ENCODE measurements at regions not wholly inside any gene's neighbourhood (a gene's known extent, or its start where the extent isn't known, plus 50 kb on each side); places are given as distances from the start of the nearest gene placed in this dataset.

- no peak for DNase-seq
These were observed 415.7 kb downstream of the PTPRU start for GRCh38 chr1:29651684-29652665.

DNA sequence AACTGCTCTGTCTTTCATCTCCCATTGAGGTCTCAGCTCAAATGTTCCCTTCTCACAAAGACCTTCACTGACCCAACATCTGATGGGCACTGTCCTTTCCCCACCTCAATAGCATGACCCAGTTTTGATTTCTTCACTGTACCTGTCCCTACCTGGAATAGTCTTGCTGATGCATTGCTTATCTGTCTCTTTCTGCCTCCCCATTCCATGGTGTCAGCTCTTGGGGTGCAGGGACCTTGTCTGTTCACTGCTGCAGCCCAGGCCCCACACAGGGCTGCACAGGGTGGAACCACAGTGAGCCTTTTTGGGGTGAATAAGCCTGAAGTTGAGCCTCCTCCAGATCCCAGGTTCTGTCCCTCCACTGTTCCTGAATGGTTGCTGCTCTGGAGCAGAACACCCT, 414.9 kb downstream of the PTPRU start:
- no peak for DNase-seq

- no peak for DNase-seq
These were observed 414.2 kb downstream of the PTPRU start for GRCh38 chr1:29650476-29650875.

DNA sequence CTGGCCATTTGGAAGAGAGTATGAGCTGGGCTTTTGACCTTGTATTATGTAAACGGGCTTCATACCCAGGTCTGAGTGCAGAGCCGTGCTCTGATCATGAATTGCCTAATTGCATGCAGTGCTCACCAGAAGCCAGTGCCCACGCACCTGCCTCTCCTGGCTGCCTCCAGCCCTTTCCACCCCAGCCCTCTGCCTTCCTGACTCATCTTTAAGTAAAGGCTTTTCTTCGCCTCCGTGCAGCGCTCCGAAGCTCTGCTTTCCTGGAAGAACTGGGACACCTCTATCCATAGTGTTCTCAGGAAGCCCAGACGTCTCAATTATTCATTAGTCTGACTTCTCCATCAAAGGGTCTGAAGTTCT, 413.7 kb downstream of the PTPRU start:
- no peak for DNase-seq

DNA sequence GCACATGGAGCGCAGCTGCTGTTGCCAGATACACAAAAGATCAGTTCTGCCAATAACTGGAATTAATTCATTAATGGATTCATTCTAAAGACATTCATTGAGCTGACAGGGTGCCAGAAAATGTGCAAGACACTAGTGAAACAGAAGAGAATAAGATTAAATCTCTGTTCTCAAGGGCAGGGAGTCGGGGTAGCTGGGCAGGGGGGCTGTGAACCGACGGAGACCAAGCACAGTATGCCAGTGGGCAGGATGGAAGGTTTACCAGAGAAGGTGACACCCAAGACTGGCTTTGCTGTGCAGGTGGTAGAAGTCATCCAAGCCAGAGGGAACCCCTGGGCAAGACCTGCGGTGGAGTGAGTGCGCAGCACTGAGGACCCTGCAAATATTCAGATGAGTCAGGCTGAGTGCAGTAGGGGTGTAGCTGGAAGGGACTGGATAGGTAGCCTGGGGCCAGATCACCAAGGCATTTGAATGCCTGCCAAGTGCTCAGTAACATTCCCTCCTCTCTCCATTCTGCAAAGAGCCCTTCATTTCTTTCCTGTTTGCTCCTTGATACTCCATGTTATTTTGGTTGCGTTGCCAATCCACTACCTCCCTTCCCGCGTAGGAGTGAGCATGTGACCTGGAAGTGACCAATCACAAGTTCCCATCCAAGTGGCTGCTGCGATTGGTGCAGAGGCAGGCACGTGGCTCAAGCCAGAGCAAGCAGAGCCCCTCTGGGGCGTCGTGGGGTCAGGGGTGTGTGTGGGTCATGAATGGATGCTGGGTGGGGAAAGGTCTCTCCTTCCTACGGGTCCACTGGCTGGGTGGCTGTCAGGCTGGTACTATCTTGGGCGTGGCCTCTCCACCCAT, 413.1 kb downstream of the PTPRU start:
- DNase-seq, result no peak

DNA sequence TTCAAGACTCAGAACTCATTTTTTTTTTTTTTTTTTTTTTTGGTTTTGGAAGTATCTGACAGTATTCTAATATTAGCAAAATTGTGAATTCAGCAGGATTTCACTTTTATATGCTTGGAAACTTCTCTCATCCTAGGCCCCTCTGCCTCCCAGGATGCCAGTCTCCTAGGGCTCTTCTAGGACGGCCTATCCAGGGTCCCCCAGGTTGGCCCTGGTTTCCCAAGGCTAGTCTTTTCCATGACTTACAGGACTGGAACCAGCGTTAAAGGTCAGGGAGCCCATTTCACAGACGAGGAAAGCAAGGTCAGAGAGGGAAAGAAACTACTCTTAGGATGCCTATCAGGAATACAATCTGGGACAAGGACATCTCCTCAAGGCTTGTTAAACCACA, 412.5 kb downstream of the PTPRU start:
- DNase-seq, result no peak

DNA sequence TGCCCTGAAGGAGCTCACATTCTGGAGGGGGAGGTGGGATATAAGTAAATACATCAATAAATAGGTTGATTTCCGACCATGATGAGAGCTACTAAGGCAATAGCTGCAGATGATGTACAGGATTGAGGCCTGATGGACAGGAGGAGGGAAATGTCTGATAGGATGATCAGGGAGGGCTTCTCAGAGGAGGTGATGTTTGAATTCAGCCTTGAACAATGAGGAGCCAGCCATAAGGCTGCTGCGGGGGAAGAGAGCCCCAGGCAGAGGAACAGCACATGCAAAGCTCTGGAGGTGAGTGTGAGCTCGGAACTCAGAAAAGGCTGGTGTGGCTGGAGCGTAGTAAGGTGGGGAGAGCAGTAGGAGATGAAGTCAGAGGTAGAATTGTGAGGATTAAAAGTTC, 411.7 kb downstream of the PTPRU start:
- no peak for DNase-seq

GRCh38 chr1:29647581-29647980, 411.3 kb downstream of the PTPRU start:
- DNase-seq, result no peak

DNA sequence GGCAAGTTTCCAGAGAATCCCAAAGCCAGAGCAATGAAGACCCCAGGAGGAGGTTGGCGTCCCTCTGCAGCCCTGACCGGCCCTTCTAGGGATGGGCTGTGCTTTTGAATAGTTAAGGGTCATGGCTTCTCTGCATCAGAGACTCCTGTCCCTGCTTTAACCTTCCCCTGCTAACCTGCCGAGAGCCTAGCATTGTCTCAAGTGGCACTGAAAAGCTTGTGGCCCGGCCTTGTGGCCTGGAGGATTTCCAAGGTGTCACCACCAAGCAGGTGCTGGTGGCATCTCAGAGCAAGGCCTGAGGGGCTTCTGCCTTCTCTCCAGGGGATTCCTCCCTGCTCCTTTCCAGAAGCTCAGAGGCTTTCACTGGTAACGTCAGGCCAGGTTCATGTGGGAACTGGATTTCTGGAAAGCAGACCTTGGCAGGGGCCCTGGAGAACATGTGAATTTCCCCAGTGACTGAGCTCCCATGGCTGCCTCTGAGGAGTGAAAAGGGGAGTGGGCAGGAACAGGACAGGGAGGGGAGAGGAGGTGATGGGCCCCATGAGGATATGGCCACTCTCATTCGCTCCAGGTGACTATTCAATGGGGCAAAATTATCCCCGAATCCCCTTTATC, 409.9 kb downstream of the PTPRU start:
- DNase-seq, result no peak

DNA sequence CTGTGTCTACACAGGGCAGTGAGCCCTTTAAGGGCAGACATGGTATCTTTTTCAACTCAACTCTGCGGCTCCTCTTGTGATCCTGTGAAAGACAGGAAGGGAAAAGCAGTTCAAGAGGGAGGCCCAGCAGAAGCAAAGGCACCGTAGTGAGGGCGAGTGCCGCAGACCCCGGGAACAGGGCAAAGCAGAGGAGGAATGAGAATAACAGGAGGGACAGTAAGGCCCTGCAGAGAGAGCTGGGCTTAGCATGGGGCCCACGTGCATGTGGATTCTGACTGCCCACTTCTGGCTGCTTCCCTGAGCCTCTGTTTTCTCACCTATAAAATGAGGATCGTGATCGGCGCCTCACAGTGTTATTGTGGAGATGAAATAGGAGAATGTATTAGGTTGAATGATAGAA, 409.3 kb downstream of the PTPRU start:
- DNase-seq, result no peak

DNA sequence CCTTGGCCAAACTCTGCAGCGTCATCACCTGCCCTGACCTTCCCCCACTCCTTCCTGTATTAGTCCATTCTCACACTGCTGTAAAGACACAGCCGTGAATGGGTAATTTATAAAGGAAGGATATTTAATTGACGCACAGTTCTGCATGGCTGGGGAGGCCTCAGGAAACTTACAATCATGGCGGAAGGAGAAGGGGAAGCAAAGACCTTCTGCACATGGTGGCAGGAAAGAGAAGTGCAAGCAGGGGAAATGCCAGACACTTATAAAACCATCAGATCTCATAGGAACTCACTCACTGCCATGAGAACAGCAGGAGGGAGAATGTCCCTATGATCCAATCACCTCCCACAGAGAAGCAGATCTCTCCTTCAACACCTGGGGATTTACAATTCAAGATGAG, 408.5 kb downstream of the PTPRU start:
- DNase-seq, result no peak

DNA sequence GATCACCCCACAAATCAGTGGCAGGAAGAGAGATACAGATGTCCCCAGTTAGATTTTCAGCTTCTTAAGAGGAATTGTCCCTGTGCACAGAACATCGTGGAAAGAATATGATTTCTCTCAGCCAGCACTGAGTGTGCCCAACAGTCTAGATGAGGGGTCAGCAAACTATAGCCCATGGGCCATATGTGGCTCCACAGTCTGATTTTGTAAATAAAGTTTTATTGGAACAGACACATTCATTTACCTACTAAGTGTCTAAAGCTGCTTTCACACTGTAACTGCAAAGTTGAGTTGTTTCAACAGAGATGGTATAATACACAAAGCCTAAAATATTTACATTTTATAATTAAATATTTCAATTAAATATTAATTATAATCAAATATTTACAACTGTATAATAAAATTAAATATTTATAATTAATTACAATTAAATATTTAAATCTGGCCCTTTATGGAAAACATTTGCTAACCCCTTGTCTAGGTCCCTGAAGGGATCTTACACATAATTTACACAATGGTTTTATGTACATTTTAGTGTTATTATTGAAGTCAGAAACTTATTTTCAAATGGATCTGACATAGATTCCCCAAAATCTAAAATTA, 407.6 kb downstream of the PTPRU start:
- no peak for DNase-seq

- DNase-seq, result no peak
These were observed 407.0 kb downstream of the PTPRU start for GRCh38 chr1:29643281-29643680.

- no peak for DNase-seq
These were observed 406.2 kb downstream of the PTPRU start for GRCh38 chr1:29642519-29642918.

GRCh38 chr1:29641921-29642320, 405.6 kb downstream of the PTPRU start:
- DNase-seq, result no peak

- DNase-seq, result no peak
These were observed 404.1 kb downstream of the PTPRU start for GRCh38 chr1:29640428-29640785.

GRCh38 chr1:29639741-29640427, 403.6 kb downstream of the PTPRU start:
- peak; percentile 56 for DNase-seq

DNA sequence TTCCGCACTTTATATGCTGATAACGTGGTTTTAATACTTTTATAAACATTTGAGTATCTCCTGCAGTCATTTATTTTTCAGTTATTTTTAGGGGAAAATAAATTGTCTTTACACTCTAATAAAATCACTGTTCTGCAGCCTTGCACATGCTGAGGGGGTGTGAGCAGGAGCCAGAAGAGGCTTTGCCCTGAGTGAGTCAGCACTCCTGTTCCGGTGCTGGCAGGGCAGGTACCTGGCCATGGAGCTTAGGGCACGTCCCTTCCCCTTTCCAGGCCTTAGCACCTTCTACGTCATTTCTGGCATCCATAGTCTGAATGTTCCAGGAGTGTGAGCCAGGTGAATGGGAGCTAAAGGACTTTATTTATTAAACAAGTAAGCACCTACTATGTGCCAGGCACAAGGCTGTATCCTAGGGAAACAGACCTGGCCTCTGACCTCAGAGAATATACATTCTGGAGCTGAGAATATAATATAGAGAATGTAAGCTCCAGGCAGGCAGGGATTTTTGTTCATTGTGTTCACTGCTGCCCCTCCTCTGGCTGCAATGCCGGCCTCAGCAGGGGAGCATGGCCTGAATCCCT, 402.9 kb downstream of the PTPRU start:
- no peak for DNase-seq

- DNase-seq, result no peak
These were observed 402.0 kb downstream of the PTPRU start for GRCh38 chr1:29638281-29638680.

DNA sequence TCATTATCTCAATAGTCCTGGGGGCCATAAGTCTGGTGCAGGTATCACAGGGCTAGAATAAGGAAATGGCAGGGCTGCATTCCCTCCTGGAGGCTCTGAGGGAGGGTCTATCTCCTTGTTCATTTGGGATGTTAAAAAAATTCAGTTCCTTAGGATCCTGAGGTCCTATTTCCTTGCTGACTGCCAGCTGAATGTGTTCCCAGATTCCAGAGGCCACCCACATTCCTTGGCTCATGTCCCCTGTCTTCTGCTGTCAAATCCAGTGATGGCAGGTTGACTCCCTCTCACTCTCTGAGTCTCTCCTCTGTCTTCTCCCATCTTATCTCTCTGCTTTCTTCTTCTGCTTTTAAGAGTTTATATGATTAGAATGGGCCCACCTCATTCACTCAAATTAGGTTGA, 400.6 kb downstream of the PTPRU start:
- DNase-seq, result no peak

DNA sequence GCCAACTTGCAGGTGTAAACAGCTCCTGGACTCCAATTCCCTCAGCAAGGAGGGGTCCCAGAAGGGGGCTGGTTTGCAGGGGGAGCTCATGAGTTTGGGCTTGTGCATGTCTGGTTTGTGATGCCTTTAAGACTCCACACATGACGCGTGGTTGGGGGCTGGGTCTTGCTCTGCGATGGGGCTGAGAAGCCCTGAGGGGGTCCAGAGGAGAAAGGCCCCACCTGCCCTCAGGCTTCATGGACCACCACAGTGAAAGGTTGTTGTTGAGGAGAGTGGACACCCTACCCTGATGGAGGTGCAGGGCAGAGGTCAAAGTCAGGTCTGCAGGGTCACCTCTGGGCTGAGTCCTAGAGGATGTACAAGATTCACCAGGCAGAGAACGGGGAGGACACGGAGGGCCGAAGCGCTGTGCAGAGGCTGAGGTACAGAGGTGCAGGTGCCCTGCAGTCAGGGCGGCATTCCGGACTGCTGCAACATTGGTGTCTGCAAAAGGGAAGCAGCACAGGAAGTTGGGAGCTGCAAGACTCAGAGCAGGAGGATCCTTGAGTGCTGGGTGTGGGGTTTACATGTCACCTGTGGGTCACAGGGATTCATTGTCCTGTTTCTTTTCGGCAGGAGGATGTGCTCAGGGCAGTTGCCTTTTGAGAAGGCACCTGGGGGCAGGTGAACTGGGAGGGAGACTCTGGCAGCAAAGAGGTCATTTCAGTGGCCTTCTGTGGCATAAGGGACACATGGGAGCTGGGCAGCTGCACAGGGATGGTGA, 399.4 kb downstream of the PTPRU start:
- no peak for DNase-seq
